Tibial nerve (tissue), 4 donors: ENCODE measurements at regions not wholly inside any gene's neighbourhood (a gene's known extent, or its start where the extent isn't known, plus 50 kb on each side); places are given as distances from the start of the nearest gene placed in this dataset.

Experiments
- CTCF ChIP-seq, 5 experiments: fragments of 200-600 bp in 3 of 5; fragments of 450-650 bp in 2 of 5; sonication (generic) in 3 of 5; IDR thresholded peaks; one replicate each; pipeline ENCODE4 v1.5.1; 2016 to 2019; ENCODE audit warnings: antibody characterized with exemption in 5 of 5, mild to moderate bottlenecking in 3 of 5, moderate library complexity in 2 of 5
- EP300 ChIP-seq, 2 donors: sonication (generic); formaldehyde crosslinking; IDR thresholded peaks; one replicate each; pipeline ENCODE4 v1.6.1; 2017; ENCODE audit warnings: antibody characterized with exemption in 2 of 2, mild to moderate bottlenecking in 1 of 2
- POLR2A ChIP-seq, 2 donors: fragments of 450-650 bp; IDR thresholded peaks; one replicate each; pipeline ENCODE4 v1.6.1; 2017; ENCODE audit warnings: antibody characterized with exemption in 2 of 2, mild to moderate bottlenecking in 2 of 2, moderate library complexity in 2 of 2

- no peak for TF ChIP-seq CTCF (IDR thresholded peaks at IDR 0.05)
- TF ChIP-seq POLR2A (IDR thresholded peaks at IDR 0.05): no peak
- TF ChIP-seq EP300 (IDR thresholded peaks at IDR 0.05): no peak
These were observed 250.0 kb downstream of the HRH4 start for GRCh38 chr18:24710474-24710873.
